Aorta (tissue), 5 donors: ENCODE measurements at regions not wholly inside any gene's neighbourhood (a gene's known extent, or its start where the extent isn't known, plus 50 kb on each side); places are given as distances from the start of the nearest gene placed in this dataset.

Experiments used
- ATAC-seq: fragments of 200-7000 bp; cut with Tn5 transposase; one replicate; pipeline ENCODE4 v1.9.1; 2022; ENCODE audit warnings: moderate library complexity; ENCODE audit not compliant: low FRiP score
- DNase-seq, 2 donors: peaks; one replicate each; pipeline ENCODE4 v3.0.0-alpha.2; 2020
- H3K27ac ChIP-seq, 2 donors: one replicate each; pipeline ENCODE4 v1.5.1; 2013; ENCODE audit warnings: low read length in 2 of 2, mild to moderate bottlenecking in 2 of 2, moderate library complexity in 2 of 2, control low read depth in 1 of 2, inconsistent platforms in 1 of 2, low read depth in 1 of 2
- H3K27me3 ChIP-seq, 2 donors: one replicate each; pipeline ENCODE4 v1.6.1; 2013; ENCODE audit warnings: control low read depth in 1 of 2, low read length in 1 of 2, mild to moderate bottlenecking in 1 of 2, moderate library complexity in 1 of 2; ENCODE audit not compliant: insufficient read depth in 2 of 2, control insufficient read depth in 1 of 2
- H3K36me3 ChIP-seq, 2 donors: one replicate each; pipeline ENCODE4 v1.6.1; 2013; ENCODE audit warnings: control low read depth in 1 of 2, low read length in 1 of 2, mild to moderate bottlenecking in 1 of 2; ENCODE audit not compliant: insufficient read depth in 2 of 2, control insufficient read depth in 1 of 2
- H3K4me1 ChIP-seq, 2 donors: one replicate each; pipeline ENCODE4 v1.6.1; 2013; ENCODE audit warnings: low read length in 2 of 2, control low read depth in 1 of 2, mild to moderate bottlenecking in 1 of 2, moderate library complexity in 1 of 2; ENCODE audit not compliant: insufficient read depth in 2 of 2, control insufficient read depth in 1 of 2
- H3K4me3 ChIP-seq, 2 donors: one replicate each; pipeline ENCODE4 v1.5.1; 2013; ENCODE audit warnings: low read length in 2 of 2, control low read depth in 1 of 2, mild to moderate bottlenecking in 1 of 2
- H3K9me3 ChIP-seq: one replicate; pipeline ENCODE4 v1.6.1; 2013; ENCODE audit warnings: mild to moderate bottlenecking, low read length; ENCODE audit not compliant: control insufficient read depth
- WGBS, 2 donors: extraction: QIAGEN DNeasy Blood & Tissue Kit; methylation state at CpG; one replicate each; pipeline ENCODE4 v1.1.7; 2013; 5-methylcytosine and 5-hydroxymethylcytosine counted together
- intact Hi-C, 2 donors: fragments of 100-400 bp; cut with DNase I; formaldehyde crosslinking; loops; one replicate each; pipeline versions ENCODE4 v1.14.2 to v1.15.0; 2022
- donor health status: healthy with polysubstance abuse.
- donor health status: Bipolar disorder and iron deficiency.
- donor health status: DM: no; HTN: no; CAD: no.
- donor health status: DM: no; HTN: no; CAD: no.
- donor health status: DM: yes; HTN: yes; CAD: no.

GRCh38 chr10:131745591-131745990 lies 155.2 kb upstream of the PPP2R2D start:
- Histone ChIP-seq H3K9me3 (no peaks in the 10 kb centered on the region), H3K27me3 (no peaks in the 10 kb centered on the region), H3K36me3 (no peaks in the 10 kb centered on the region), H3K4me1 (no peaks in the 10 kb centered on the region), H3K27ac (no peak overlapping the region), H3K4me3 (no peak overlapping the region)
- WGBS, 2 donors, result 91 to 93% methylated on average over 12 of the region's 12 CpGs
- no peak for ATAC-seq
- intact Hi-C loops, result no loop called here
- DNase-seq, result peak in 1 of 2 donors; percentile 62

- intact Hi-C loops, result no loop called here
- ATAC-seq, result no peak
- Histone ChIP-seq H3K27ac (no peak overlapping the region), H3K36me3 (no peaks in the 10 kb centered on the region), H3K27me3 (no peaks in the 10 kb centered on the region), H3K4me3 (no peak overlapping the region), H3K9me3 (no peaks in the 10 kb centered on the region), H3K4me1 (no peaks in the 10 kb centered on the region)
- 91 to 97% methylated on average over 16 to 20 of the region's 20 CpGs for WGBS, 2 donors
- DNase-seq, result peak in 1 of 2 donors; percentile 57
These were observed 154.5 kb upstream of the PPP2R2D start for GRCh38 chr10:131746241-131746711.

GRCh38 chr10:131746785-131747184 lies 154.0 kb upstream of the PPP2R2D start:
- no peaks in the 10 kb centered on the region for H3K4me1 ChIP-seq
- no peaks in the 10 kb centered on the region for H3K36me3 ChIP-seq
- ATAC-seq, result no peak
- no peak overlapping the region for H3K4me3 ChIP-seq
- H3K27ac ChIP-seq, result no peak overlapping the region
- H3K27me3 ChIP-seq, result no peaks in the 10 kb centered on the region
- 89 to 93% methylated on average over 1 of the region's 1 CpG for WGBS, 2 donors
- no peaks in the 10 kb centered on the region for H3K9me3 ChIP-seq
- intact Hi-C loops, result no loop called here
- peak in 1 of 2 donors; percentile 12 for DNase-seq

GRCh38 chr10:131747251-131747650 lies 153.6 kb upstream of the PPP2R2D start:
- no peak overlapping the region for H3K27ac ChIP-seq
- intact Hi-C loops, result no loop called here
- DNase-seq, result peak in 1 of 2 donors; percentile 17
- H3K36me3 ChIP-seq, result no peaks in the 10 kb centered on the region
- no peaks in the 10 kb centered on the region for H3K27me3 ChIP-seq
- no peak for ATAC-seq
- 90 to 91% methylated on average over 16 of the region's 16 CpGs for WGBS, 2 donors
- H3K4me1 ChIP-seq, result no peaks in the 10 kb centered on the region
- no peak overlapping the region for H3K4me3 ChIP-seq
- no peaks in the 10 kb centered on the region for H3K9me3 ChIP-seq

GRCh38 chr10:131747791-131748190 lies 153.0 kb upstream of the PPP2R2D start:
- WGBS, 2 donors, result 89 to 93% methylated on average over 10 to 11 of the region's 11 CpGs
- intact Hi-C loops, result no loop called here
- Histone ChIP-seq H3K27ac (no peak overlapping the region), H3K36me3 (no peaks in the 10 kb centered on the region), H3K9me3 (no peaks in the 10 kb centered on the region), H3K4me3 (no peak overlapping the region), H3K4me1 (no peaks in the 10 kb centered on the region), H3K27me3 (no peaks in the 10 kb centered on the region)
- peak; percentile 17 to 72 for DNase-seq
- no peak for ATAC-seq

GRCh38 chr10:131748191-131748590 lies 152.6 kb upstream of the PPP2R2D start:
- intact Hi-C loops, result no loop called here
- DNase-seq (peak in 1 of 2 donors; percentile 47), ATAC-seq (no peak)
- Histone ChIP-seq H3K27me3 (no peaks in the 10 kb centered on the region), H3K27ac (no peak overlapping the region), H3K4me3 (no peak overlapping the region), H3K9me3 (no peaks in the 10 kb centered on the region), H3K36me3 (no peaks in the 10 kb centered on the region), H3K4me1 (no peaks in the 10 kb centered on the region)
- WGBS, 2 donors, result 87 to 88% methylated on average over 9 of the region's 9 CpGs

- no peak overlapping the region for H3K27ac ChIP-seq
- intact Hi-C loops, result no loop called here
- 53 to 57% methylated on average over 40 of the region's 40 CpGs for WGBS, 2 donors
- no peaks in the 10 kb centered on the region for H3K27me3 ChIP-seq
- H3K4me1 ChIP-seq, result no peaks in the 10 kb centered on the region
- ATAC-seq (no peak), DNase-seq (peak; percentile 36 to 55)
- no peak overlapping the region for H3K4me3 ChIP-seq
- no peaks in the 10 kb centered on the region for H3K36me3 ChIP-seq
- no peaks in the 10 kb centered on the region for H3K9me3 ChIP-seq
These were observed 151.7 kb upstream of the PPP2R2D start for GRCh38 chr10:131748831-131749766.

GRCh38 chr10:131749767-131750142 lies 151.1 kb upstream of the PPP2R2D start:
- ATAC-seq (no peak), DNase-seq (peak in 1 of 2 donors; percentile 46)
- Histone ChIP-seq H3K4me1 (no peaks in the 10 kb centered on the region), H3K27me3 (no peaks in the 10 kb centered on the region), H3K4me3 (no peak overlapping the region), H3K9me3 (no peaks in the 10 kb centered on the region), H3K27ac (no peak overlapping the region), H3K36me3 (no peaks in the 10 kb centered on the region)
- WGBS, 2 donors, result 81 to 86% methylated on average over 8 of the region's 8 CpGs
- intact Hi-C loops, result no loop called here
